Thyroid gland (tissue), 4 donors: ENCODE measurements at regions not wholly inside any gene's neighbourhood (a gene's known extent, or its start where the extent isn't known, plus 50 kb on each side); places are given as distances from the start of the nearest gene placed in this dataset.

Experiments
- DNase-seq, 2 donors: peaks; one replicate each; pipeline ENCODE4 v3.0.0-alpha.2; 2019
- H3K27ac ChIP-seq, 3 donors: fragments of 200-600 bp; sonication (generic); 1 replicate in 2 of 3; 2 replicates in 1 of 3; pipeline ENCODE4 v1.5.1; 2016 to 2019; ENCODE audit warnings: mild to moderate bottlenecking in 1 of 3, moderate library complexity in 1 of 3
- H3K27me3 ChIP-seq: fragments of 200-600 bp; sonication (generic); one replicate; pipeline ENCODE4 v1.5.1; 2019
- H3K36me3 ChIP-seq, 2 donors: fragments of 200-600 bp; sonication (generic); one replicate each; pipeline ENCODE4 v1.5.1; 2016 to 2019
- H3K4me1 ChIP-seq, 2 donors: fragments of 200-600 bp; sonication (generic); one replicate each; pipeline ENCODE4 v1.5.1; 2017 to 2019
- H3K4me3 ChIP-seq, 3 donors: fragments of 200-600 bp; sonication (generic); replicated peaks in 1 of 3; 1 replicate in 2 of 3; 2 replicates in 1 of 3; pipeline ENCODE4 v1.5.1; 2016; ENCODE audit warnings: mild to moderate bottlenecking in 1 of 3
- H3K9me3 ChIP-seq: fragments of 200-600 bp; sonication (generic); one replicate; pipeline ENCODE4 v1.5.1; 2017
- POLR2A ChIP-seq, 2 donors: fragments of 450-650 bp; IDR thresholded peaks; one replicate each; pipeline ENCODE4 v1.6.1; 2017; ENCODE audit warnings: antibody characterized with exemption in 2 of 2, mild to moderate bottlenecking in 2 of 2, moderate library complexity in 1 of 2
- WGBS, 2 donors: methylation state at CpG; one replicate each; pipeline ENCODE4 v1.1.5; 2017; 5-methylcytosine and 5-hydroxymethylcytosine counted together
- intact Hi-C: fragments of 100-400 bp; cut with DNase I; formaldehyde crosslinking; loops from one replicate; pipeline ENCODE4 v1.15.1; 2023
- TF ChIP-seq, protein P1 (sequence below), 6 experiments: fragments of 200-600 bp in 3 of 6; fragments of 450-650 bp in 3 of 6; sonication (generic) in 3 of 6; IDR thresholded peaks; one replicate each; pipeline ENCODE4 v1.5.1; 2016 to 2019; ENCODE audit warnings: antibody characterized with exemption in 6 of 6, mild to moderate bottlenecking in 2 of 6, inconsistent platforms in 1 of 6, moderate library complexity in 1 of 6

DNA sequence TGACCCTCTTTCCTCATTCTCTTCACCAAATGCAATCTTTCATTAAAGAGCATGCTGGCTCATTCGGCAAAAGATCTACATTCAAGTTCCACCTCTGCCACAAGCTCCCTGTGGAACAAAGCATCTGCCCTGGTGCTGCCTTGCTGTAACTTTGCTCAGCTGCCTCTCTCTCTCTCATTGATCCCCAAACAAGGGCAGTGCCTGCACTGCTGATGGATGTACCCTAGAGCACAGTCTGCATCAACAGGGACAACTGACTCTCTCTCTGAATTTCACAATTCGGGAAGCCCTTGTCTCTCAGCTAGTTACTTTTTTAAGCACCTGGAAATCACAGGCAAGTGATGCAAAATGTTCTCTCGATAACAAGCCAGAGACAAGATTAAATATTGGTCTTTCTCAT lies 174.0 kb upstream of the DIO2 start:
- H3K4me1 ChIP-seq: peaks cover 0 to 12% of the 10 kb centered on the region in 2 donors
- no peaks in the 10 kb centered on the region for H3K9me3 ChIP-seq
- TF ChIP-seq, protein P1, sequence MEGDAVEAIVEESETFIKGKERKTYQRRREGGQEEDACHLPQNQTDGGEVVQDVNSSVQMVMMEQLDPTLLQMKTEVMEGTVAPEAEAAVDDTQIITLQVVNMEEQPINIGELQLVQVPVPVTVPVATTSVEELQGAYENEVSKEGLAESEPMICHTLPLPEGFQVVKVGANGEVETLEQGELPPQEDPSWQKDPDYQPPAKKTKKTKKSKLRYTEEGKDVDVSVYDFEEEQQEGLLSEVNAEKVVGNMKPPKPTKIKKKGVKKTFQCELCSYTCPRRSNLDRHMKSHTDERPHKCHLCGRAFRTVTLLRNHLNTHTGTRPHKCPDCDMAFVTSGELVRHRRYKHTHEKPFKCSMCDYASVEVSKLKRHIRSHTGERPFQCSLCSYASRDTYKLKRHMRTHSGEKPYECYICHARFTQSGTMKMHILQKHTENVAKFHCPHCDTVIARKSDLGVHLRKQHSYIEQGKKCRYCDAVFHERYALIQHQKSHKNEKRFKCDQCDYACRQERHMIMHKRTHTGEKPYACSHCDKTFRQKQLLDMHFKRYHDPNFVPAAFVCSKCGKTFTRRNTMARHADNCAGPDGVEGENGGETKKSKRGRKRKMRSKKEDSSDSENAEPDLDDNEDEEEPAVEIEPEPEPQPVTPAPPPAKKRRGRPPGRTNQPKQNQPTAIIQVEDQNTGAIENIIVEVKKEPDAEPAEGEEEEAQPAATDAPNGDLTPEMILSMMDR (IDR thresholded peaks at IDR 0.05): no peak
- no peak for TF ChIP-seq POLR2A (IDR thresholded peaks at IDR 0.05)
- intact Hi-C loops: no loop called here
- H3K27ac ChIP-seq: no peak overlapping the region
- H3K27me3 ChIP-seq: no peaks in the 10 kb centered on the region
- DNase-seq: no peak
- no peaks in the 10 kb centered on the region for H3K36me3 ChIP-seq
- 90 to 92% methylated on average over 3 of the region's 3 CpGs for WGBS, 2 donors
- no peak overlapping the region for H3K4me3 ChIP-seq

DNA sequence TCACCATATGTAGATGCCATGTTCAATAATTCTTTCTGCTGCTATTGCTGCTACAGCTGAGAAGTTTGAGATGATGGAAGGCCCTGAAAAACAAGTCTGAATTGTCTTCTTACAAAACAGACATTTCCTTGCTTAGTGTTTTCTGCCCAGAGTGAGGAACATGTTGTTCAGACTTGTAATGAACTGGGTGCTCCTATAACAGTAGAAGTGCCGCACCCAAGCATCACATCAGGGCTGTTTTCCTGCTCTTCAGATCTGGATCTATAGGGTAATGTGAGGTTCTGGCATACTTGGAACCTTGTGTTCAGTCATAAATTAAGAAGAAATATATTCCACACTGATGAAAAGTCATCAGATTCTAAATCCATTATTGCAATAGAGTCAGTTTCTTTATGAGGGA lies 171.9 kb upstream of the DIO2 start:
- H3K27ac ChIP-seq: no peak overlapping the region
- TF ChIP-seq, protein P1 (IDR thresholded peaks at IDR 0.05): no peak
- no peak for TF ChIP-seq POLR2A (IDR thresholded peaks at IDR 0.05)
- intact Hi-C loops: no loop called here
- 97 to 100% methylated on average over 1 of the region's 1 CpG for WGBS, 2 donors
- no peak for DNase-seq
- H3K4me3 ChIP-seq: no peak overlapping the region
- H3K4me1 ChIP-seq: peaks cover 0 to 9% of the 10 kb centered on the region in 2 donors
- H3K9me3 ChIP-seq: no peaks in the 10 kb centered on the region
- no peaks in the 10 kb centered on the region for H3K36me3 ChIP-seq
- no peaks in the 10 kb centered on the region for H3K27me3 ChIP-seq

DNA sequence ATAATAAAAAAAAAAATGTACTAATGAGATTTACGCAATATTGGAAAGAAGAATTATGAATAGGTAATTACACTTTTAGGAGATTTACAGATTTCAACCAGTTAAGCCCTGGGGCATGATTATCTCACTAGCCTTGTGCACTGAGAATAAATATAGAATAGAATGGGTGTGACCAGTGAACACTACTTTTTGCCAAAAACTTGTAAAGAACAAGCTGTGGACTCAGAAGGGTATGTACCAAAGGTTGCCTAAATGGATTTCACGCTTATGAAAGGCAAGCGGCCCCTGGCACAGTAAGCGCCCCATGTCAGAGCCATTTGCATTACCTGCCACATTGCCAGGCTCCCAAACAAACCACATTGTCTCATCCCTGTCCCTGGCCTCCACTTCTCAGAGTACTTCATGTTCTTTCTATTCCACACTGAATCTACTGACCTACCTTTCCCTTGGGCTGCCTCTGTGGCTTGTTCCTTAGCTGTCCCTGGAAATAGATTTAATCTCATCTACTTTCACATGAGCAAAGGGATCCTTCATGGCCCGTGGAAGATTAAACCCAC lies 170.6 kb upstream of the DIO2 start:
- no peak overlapping the region for H3K27ac ChIP-seq
- intact Hi-C loops: no loop called here
- H3K4me1 ChIP-seq: peaks cover 0 to 15% of the 10 kb centered on the region in 2 donors
- H3K36me3 ChIP-seq: no peaks in the 10 kb centered on the region
- no peak overlapping the region for H3K4me3 ChIP-seq
- no peak for TF ChIP-seq POLR2A (IDR thresholded peaks at IDR 0.05)
- TF ChIP-seq, protein P1 (IDR thresholded peaks at IDR 0.05): no peak
- no peaks in the 10 kb centered on the region for H3K9me3 ChIP-seq
- no peaks in the 10 kb centered on the region for H3K27me3 ChIP-seq
- 93% methylated on average over 5 of the region's 5 CpGs for WGBS, 2 donors
- no peak for DNase-seq

DNA sequence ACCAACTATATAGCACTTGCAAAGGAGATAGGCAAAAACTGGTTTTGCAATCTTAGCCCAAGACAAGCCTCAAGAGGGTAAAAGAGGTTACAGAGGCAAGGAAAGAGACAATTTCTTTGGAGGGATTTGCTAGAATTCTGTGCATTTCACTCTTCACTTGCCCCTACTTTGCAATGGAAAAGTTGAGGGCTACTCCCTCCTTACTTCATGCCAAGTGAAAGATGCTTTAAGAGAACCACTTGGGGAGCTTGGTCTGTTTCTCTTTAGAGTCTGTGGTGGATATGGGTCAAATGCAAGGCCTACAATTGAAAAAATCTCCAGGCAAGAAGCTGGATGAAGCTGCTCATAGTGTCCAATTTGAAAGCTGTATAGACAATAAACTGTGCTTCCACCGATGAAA lies 167.7 kb upstream of the DIO2 start:
- H3K4me3 ChIP-seq: no peak overlapping the region
- no peaks in the 10 kb centered on the region for H3K9me3 ChIP-seq
- no peak overlapping the region for H3K27ac ChIP-seq
- WGBS, 2 donors: 88 to 89% methylated on average over 1 of the region's 1 CpG
- intact Hi-C loops: no loop called here
- no peaks in the 10 kb centered on the region for H3K36me3 ChIP-seq
- H3K4me1 ChIP-seq: peaks cover 0 to 15% of the 10 kb centered on the region in 2 donors
- TF ChIP-seq, protein P1 (IDR thresholded peaks at IDR 0.05): no peak
- no peak for TF ChIP-seq POLR2A (IDR thresholded peaks at IDR 0.05)
- no peaks in the 10 kb centered on the region for H3K27me3 ChIP-seq
- DNase-seq: no peak

DNA sequence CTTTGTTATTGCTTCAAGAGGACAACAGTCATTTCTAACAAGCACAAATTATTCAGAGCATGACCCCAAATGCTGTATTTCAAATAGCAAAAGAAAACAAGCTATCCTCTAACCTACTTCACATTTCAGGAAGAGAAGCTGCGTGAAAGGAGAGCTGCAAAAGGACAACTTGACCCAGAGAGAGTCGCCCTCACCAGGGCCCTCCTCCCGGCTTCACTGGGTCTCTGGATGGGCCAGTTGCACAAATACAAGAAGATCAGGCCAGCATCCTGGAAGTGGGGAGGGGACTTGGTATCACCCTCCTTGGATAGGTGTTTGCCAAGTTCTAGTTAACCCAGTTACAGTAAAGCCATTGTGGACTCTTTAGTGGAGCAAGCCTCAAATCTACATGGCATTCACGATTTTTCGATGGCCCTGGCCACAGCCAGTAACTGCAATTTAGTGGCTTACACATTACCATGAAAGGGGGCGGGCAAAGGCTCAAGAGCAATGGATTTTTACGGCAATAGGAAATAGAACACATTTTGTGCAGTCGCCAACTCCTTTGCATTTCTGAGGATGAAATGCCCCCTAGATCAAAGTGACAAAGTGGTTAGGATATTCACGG lies 166.9 kb upstream of the DIO2 start:
- no peaks in the 10 kb centered on the region for H3K9me3 ChIP-seq
- no peaks in the 10 kb centered on the region for H3K27me3 ChIP-seq
- H3K36me3 ChIP-seq: no peaks in the 10 kb centered on the region
- no peak overlapping the region for H3K4me3 ChIP-seq
- TF ChIP-seq, protein P1 (IDR thresholded peaks at IDR 0.05): no peak
- TF ChIP-seq POLR2A (IDR thresholded peaks at IDR 0.05): no peak
- no peak overlapping the region for H3K27ac ChIP-seq
- peak; percentile 52 to 69 for DNase-seq
- 62 to 75% methylated on average over 9 of the region's 9 CpGs for WGBS, 2 donors
- intact Hi-C loops: no loop called here
- peaks cover 0 to 15% of the 10 kb centered on the region in 2 donors for H3K4me1 ChIP-seq
